Activated CD4-positive, CD25-positive, alpha-beta regulatory T cell (primary cell): ENCODE measurements at regions not wholly inside any gene's neighbourhood (a gene's known extent, or its start where the extent isn't known, plus 50 kb on each side); places are given as distances from the start of the nearest gene placed in this dataset.
"Not testable (repeated sequence)": the region's sequence is repeated elsewhere in the genome, so short reads cannot be mapped to it uniquely, and the experiment has no call there.

Source experiments
- DNase-seq, 4 experiments: peaks; one replicate each; lab custom pipeline; 2025; lab: John Stamatoyannopoulos, UW

GRCh38 chrY:12212394-12212793 lies 488.6 kb upstream of the USP9Y start:
- no peak for DNase-seq

GRCh38 chrY:12215564-12216022 lies 485.4 kb upstream of the USP9Y start:
- no peak for DNase-seq

- DNase-seq = no peak
These were observed 470.1 kb upstream of the USP9Y start for GRCh38 chrY:12230921-12231320.

- no peak for DNase-seq
These were observed 464.6 kb upstream of the USP9Y start for GRCh38 chrY:12236399-12236798.

GRCh38 chrY:12240326-12240725 lies 460.7 kb upstream of the USP9Y start:
- DNase-seq = not testable (repeated sequence)

GRCh38 chrY:12244146-12244545 lies 456.9 kb upstream of the USP9Y start:
- no peak for DNase-seq

GRCh38 chrY:12253756-12254155 lies 447.3 kb upstream of the USP9Y start:
- DNase-seq = no peak

GRCh38 chrY:12271162-12271561 lies 429.9 kb upstream of the USP9Y start:
- no peak for DNase-seq

- DNase-seq = no peak
These were observed 415.4 kb upstream of the USP9Y start for GRCh38 chrY:12285608-12286007.

GRCh38 chrY:12288919-12289318 lies 412.1 kb upstream of the USP9Y start:
- no peak for DNase-seq

GRCh38 chrY:12289415-12289814 lies 411.6 kb upstream of the USP9Y start:
- DNase-seq = no peak

GRCh38 chrY:12292542-12292941 lies 408.5 kb upstream of the USP9Y start:
- no peak for DNase-seq

GRCh38 chrY:12296460-12296859 lies 404.6 kb upstream of the USP9Y start:
- DNase-seq = no peak

- not testable (repeated sequence) for DNase-seq
These were observed 401.2 kb upstream of the USP9Y start for GRCh38 chrY:12299796-12300195.

- DNase-seq = no peak
These were observed 397.6 kb upstream of the USP9Y start for GRCh38 chrY:12303464-12303863.

- no peak for DNase-seq
These were observed 395.6 kb upstream of the USP9Y start for GRCh38 chrY:12305456-12305855.

GRCh38 chrY:12309212-12309611 lies 391.8 kb upstream of the USP9Y start:
- DNase-seq = peak in 1 of 4 experiments; percentile 0

GRCh38 chrY:12310832-12311231 lies 390.2 kb upstream of the USP9Y start:
- no peak for DNase-seq

- no peak for DNase-seq
These were observed 373.3 kb upstream of the USP9Y start for GRCh38 chrY:12327751-12328150.

GRCh38 chrY:12331917-12332316 lies 369.1 kb upstream of the USP9Y start:
- not testable (repeated sequence) for DNase-seq

- DNase-seq = no peak
These were observed 357.8 kb upstream of the USP9Y start for GRCh38 chrY:12343211-12343610.

GRCh38 chrY:12348181-12348580 lies 352.9 kb upstream of the USP9Y start:
- DNase-seq = no peak

- DNase-seq = no peak
These were observed 343.8 kb upstream of the USP9Y start for GRCh38 chrY:12357204-12357603.

GRCh38 chrY:12357655-12358054 lies 343.4 kb upstream of the USP9Y start:
- DNase-seq = no peak

- DNase-seq = no peak
These were observed 342.7 kb upstream of the USP9Y start for GRCh38 chrY:12358337-12358736.
